HEK293 (cell line): ENCODE measurements at regions not wholly inside any gene's neighbourhood (a gene's known extent, or its start where the extent isn't known, plus 50 kb on each side); places are given as distances from the start of the nearest gene placed in this dataset.

Experiments
- CTCF ChIA-PET: fragments of 350-600 bp; formaldehyde crosslinking; extraction: SDS; loops from one replicate; lab custom pipeline; 2021; ENCODE audit warnings: antibody characterized with exemption; lab: Yijun Ruan, JAX
- POLR2A ChIA-PET: fragments of 300-600 bp; formaldehyde crosslinking; extraction: SDS; loops from one replicate; lab custom pipeline; 2020; ENCODE audit warnings: antibody characterized with exemption, inconsistent platforms; lab: Yijun Ruan, JAX
- H3K27ac ChIP-seq: fragments of 200-500 bp; sonication (Bioruptor generic); 2 replicates; pipeline ENCODE4 v1.5.1; 2014; ENCODE audit warnings: low read depth, low read length, control low read depth, inconsistent platforms; ENCODE audit errors: extremely low read depth
- H3K36me3 ChIP-seq, 2 experiments: fragments of 200-500 bp in 1 of 2; sonication (Bioruptor generic) in 1 of 2; 1 replicate in 1 of 2; 2 replicates in 1 of 2; pipeline ENCODE4 v1.5.1; 2014 to 2017; ENCODE audit warnings: inconsistent platforms in 2 of 2, low read length in 2 of 2; ENCODE audit not compliant: control insufficient read depth in 2 of 2, insufficient read depth in 1 of 2
- H3K4me1 ChIP-seq: fragments of 200-500 bp; sonication (Bioruptor generic); 2 replicates; pipeline ENCODE4 v1.5.1; 2014; ENCODE audit warnings: mild to moderate bottlenecking, low read length, inconsistent platforms; ENCODE audit not compliant: control insufficient read depth, insufficient read depth
- H3K4me3 ChIP-seq: 2 replicates; pipeline ENCODE4 v1.5.1; 2011; ENCODE audit warnings: low read depth, mild to moderate bottlenecking, control low read depth, low read length, moderate library complexity
- H3K9me3 ChIP-seq: fragments of 200-500 bp; sonication (Bioruptor generic); 2 replicates; pipeline ENCODE4 v1.5.1; 2014; ENCODE audit warnings: low read depth, low read length, inconsistent platforms; ENCODE audit not compliant: control insufficient read depth, insufficient read depth
- BCL11B ChIP-seq: fragments of 450-650 bp; formaldehyde crosslinking; IDR thresholded peaks from 2 replicates; pipeline ENCODE4 v1.5.1; 2016; ENCODE audit warnings: low read depth, missing biosample characterization, missing genetic modification characterization
- KLF1 ChIP-seq: fragments of 450-650 bp; formaldehyde crosslinking; IDR thresholded peaks from 2 replicates; pipeline ENCODE4 v1.5.1; 2016; ENCODE audit warnings: missing biosample characterization, missing genetic modification characterization
- KLF8 ChIP-seq: fragments of 450-650 bp; formaldehyde crosslinking; IDR thresholded peaks from 2 replicates; pipeline ENCODE4 v1.5.1; 2016; ENCODE audit warnings: missing biosample characterization, missing genetic modification characterization
- PRDM4 ChIP-seq: fragments of 450-650 bp; formaldehyde crosslinking; IDR thresholded peaks from 2 replicates; pipeline ENCODE4 v1.5.1; 2017; ENCODE audit warnings: missing biosample characterization, missing genetic modification characterization
- SALL2 ChIP-seq: fragments of 450-650 bp; formaldehyde crosslinking; IDR thresholded peaks from 2 replicates; pipeline ENCODE4 v1.5.0; 2017; ENCODE audit warnings: missing biosample characterization, mild to moderate bottlenecking, missing genetic modification characterization, borderline replicate concordance
- SP2 ChIP-seq: fragments of 450-650 bp; formaldehyde crosslinking; IDR thresholded peaks from 2 replicates; pipeline ENCODE4 v1.5.1; 2016; ENCODE audit warnings: missing biosample characterization, missing genetic modification characterization
- YY2 ChIP-seq: fragments of 450-650 bp; formaldehyde crosslinking; IDR thresholded peaks from 2 replicates; pipeline ENCODE4 v1.5.1; 2016; ENCODE audit warnings: missing biosample characterization, missing genetic modification characterization
- ZBTB1 ChIP-seq: fragments of 450-650 bp; formaldehyde crosslinking; IDR thresholded peaks from 2 replicates; pipeline ENCODE4 v1.5.1; 2016; ENCODE audit warnings: missing biosample characterization, missing genetic modification characterization
- ZBTB17 ChIP-seq: fragments of 450-650 bp; formaldehyde crosslinking; IDR thresholded peaks from 2 replicates; pipeline ENCODE4 v1.5.1; 2016; ENCODE audit warnings: missing biosample characterization, missing genetic modification characterization
- ZEB2 ChIP-seq: fragments of 450-650 bp; formaldehyde crosslinking; IDR thresholded peaks from 2 replicates; pipeline ENCODE4 v1.5.1; 2016; ENCODE audit warnings: missing biosample characterization, missing genetic modification characterization
- ZNF10 ChIP-seq: fragments of 450-650 bp; formaldehyde crosslinking; IDR thresholded peaks from 2 replicates; pipeline ENCODE4 v1.5.1; 2017; ENCODE audit warnings: missing biosample characterization, missing genetic modification characterization
- ZNF16 ChIP-seq: fragments of 450-650 bp; formaldehyde crosslinking; IDR thresholded peaks from 2 replicates; pipeline ENCODE4 v1.5.1; 2016; ENCODE audit warnings: low read depth, missing biosample characterization, missing genetic modification characterization
- ZNF18 ChIP-seq: fragments of 450-650 bp; formaldehyde crosslinking; IDR thresholded peaks from 2 replicates; pipeline ENCODE4 v1.5.1; 2016; ENCODE audit warnings: missing biosample characterization, missing genetic modification characterization
- ZNF223 ChIP-seq: fragments of 450-650 bp; formaldehyde crosslinking; IDR thresholded peaks from 2 replicates; pipeline ENCODE4 v1.5.1; 2016; ENCODE audit warnings: missing biosample characterization, missing genetic modification characterization
- ZNF324 ChIP-seq: fragments of 450-650 bp; formaldehyde crosslinking; IDR thresholded peaks from 2 replicates; pipeline ENCODE4 v1.5.1; 2016; ENCODE audit warnings: missing biosample characterization, missing genetic modification characterization
- ZNF514 ChIP-seq: fragments of 450-650 bp; formaldehyde crosslinking; IDR thresholded peaks from 2 replicates; pipeline ENCODE4 v1.5.1; 2016; ENCODE audit warnings: missing biosample characterization, missing genetic modification characterization
- ZNF621 ChIP-seq: fragments of 450-650 bp; formaldehyde crosslinking; IDR thresholded peaks from 2 replicates; pipeline ENCODE4 v1.5.1; 2017; ENCODE audit warnings: missing biosample characterization, missing genetic modification characterization
- ZNF626 ChIP-seq: fragments of 450-650 bp; sonication (Bioruptor Pico); formaldehyde crosslinking; IDR thresholded peaks from 2 replicates; pipeline ENCODE4 v1.5.1; 2018; ENCODE audit warnings: missing biosample characterization, missing genetic modification characterization, inconsistent platforms
- ZNF654 ChIP-seq: fragments of 450-650 bp; formaldehyde crosslinking; IDR thresholded peaks from 2 replicates; pipeline ENCODE4 v1.5.1; 2016; ENCODE audit warnings: low read depth, missing biosample characterization, missing genetic modification characterization
- ZNF670 ChIP-seq: fragments of 450-650 bp; formaldehyde crosslinking; IDR thresholded peaks from 2 replicates; pipeline ENCODE4 v1.5.1; 2016; ENCODE audit warnings: missing biosample characterization, missing genetic modification characterization, low read depth
- ZSCAN16 ChIP-seq: fragments of 450-650 bp; formaldehyde crosslinking; IDR thresholded peaks from 2 replicates; pipeline ENCODE4 v1.5.1; 2016; ENCODE audit warnings: missing biosample characterization, missing genetic modification characterization
- ZSCAN4 ChIP-seq: fragments of 450-650 bp; formaldehyde crosslinking; IDR thresholded peaks from 2 replicates; pipeline ENCODE4 v1.5.1; 2017; ENCODE audit warnings: missing biosample characterization, missing genetic modification characterization
- TF ChIP-seq, protein P1 (sequence below): fragments of 450-650 bp; formaldehyde crosslinking; conservative IDR thresholded peaks from 2 replicates; pipeline ENCODE4 v1.5.1; 2016; ENCODE audit warnings: low read depth, missing biosample characterization, missing genetic modification characterization
- TF ChIP-seq, protein P2 (sequence below): fragments of 450-650 bp; formaldehyde crosslinking; conservative IDR thresholded peaks from 2 replicates; pipeline ENCODE4 v1.5.1; 2016; ENCODE audit warnings: low read depth, missing biosample characterization, missing genetic modification characterization

- H3K27ac ChIP-seq = no peak overlapping the region
- H3K4me1 ChIP-seq = no peaks in the 10 kb centered on the region
- TF ChIP-seq KLF1 (tag by site-specific recombination) (no peak), ZNF654 (no peak), ZNF626 (tag by site-specific recombination) (no peak), ZNF10 (tag by site-specific recombination) (no peak), ZNF16 (tag by site-specific recombination) (no peak), ZNF670 (no peak), ZNF324 (tag by site-specific recombination) (no peak), ZBTB1 (tag by site-specific recombination) (no peak), ZNF18 (tag by site-specific recombination) (no peak), ZBTB17 (tag by site-specific recombination) (no peak), ZSCAN16 (tag by site-specific recombination) (no peak), KLF8 (no peak), BCL11B (tag by site-specific recombination) (no peak), ZNF514 (tag by site-specific recombination) (no peak), ZNF223 (no peak)
- TF ChIP-seq, protein P1, sequence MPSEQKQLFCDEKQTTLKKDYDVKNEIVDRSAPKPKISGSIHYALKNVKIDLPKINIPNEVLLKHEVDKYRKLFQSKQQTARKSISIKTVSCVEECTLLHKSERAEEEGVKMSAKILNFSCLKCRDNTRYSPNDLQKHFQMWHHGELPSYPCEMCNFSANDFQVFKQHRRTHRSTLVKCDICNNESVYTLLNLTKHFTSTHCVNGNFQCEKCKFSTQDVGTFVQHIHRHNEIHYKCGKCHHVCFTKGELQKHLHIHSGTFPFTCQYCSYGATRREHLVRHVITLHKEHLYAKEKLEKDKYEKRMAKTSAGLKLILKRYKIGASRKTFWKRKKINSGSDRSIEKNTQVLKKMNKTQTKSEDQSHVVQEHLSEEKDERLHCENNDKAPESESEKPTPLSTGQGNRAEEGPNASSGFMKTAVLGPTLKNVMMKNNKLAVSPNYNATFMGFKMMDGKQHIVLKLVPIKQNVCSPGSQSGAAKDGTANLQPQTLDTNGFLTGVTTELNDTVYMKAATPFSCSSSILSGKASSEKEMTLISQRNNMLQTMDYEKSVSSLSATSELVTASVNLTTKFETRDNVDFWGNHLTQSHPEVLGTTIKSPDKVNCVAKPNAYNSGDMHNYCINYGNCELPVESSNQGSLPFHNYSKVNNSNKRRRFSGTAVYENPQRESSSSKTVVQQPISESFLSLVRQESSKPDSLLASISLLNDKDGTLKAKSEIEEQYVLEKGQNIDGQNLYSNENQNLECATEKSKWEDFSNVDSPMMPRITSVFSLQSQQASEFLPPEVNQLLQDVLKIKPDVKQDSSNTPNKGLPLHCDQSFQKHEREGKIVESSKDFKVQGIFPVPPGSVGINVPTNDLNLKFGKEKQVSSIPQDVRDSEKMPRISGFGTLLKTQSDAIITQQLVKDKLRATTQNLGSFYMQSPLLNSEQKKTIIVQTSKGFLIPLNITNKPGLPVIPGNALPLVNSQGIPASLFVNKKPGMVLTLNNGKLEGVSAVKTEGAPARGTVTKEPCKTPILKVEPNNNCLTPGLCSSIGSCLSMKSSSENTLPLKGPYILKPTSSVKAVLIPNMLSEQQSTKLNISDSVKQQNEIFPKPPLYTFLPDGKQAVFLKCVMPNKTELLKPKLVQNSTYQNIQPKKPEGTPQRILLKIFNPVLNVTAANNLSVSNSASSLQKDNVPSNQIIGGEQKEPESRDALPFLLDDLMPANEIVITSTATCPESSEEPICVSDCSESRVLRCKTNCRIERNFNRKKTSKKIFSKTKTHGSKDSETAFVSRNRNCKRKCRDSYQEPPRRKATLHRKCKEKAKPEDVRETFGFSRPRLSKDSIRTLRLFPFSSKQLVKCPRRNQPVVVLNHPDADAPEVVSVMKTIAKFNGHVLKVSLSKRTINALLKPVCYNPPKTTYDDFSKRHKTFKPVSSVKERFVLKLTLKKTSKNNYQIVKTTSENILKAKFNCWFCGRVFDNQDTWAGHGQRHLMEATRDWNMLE = no peak
- TF ChIP-seq, protein P2, sequence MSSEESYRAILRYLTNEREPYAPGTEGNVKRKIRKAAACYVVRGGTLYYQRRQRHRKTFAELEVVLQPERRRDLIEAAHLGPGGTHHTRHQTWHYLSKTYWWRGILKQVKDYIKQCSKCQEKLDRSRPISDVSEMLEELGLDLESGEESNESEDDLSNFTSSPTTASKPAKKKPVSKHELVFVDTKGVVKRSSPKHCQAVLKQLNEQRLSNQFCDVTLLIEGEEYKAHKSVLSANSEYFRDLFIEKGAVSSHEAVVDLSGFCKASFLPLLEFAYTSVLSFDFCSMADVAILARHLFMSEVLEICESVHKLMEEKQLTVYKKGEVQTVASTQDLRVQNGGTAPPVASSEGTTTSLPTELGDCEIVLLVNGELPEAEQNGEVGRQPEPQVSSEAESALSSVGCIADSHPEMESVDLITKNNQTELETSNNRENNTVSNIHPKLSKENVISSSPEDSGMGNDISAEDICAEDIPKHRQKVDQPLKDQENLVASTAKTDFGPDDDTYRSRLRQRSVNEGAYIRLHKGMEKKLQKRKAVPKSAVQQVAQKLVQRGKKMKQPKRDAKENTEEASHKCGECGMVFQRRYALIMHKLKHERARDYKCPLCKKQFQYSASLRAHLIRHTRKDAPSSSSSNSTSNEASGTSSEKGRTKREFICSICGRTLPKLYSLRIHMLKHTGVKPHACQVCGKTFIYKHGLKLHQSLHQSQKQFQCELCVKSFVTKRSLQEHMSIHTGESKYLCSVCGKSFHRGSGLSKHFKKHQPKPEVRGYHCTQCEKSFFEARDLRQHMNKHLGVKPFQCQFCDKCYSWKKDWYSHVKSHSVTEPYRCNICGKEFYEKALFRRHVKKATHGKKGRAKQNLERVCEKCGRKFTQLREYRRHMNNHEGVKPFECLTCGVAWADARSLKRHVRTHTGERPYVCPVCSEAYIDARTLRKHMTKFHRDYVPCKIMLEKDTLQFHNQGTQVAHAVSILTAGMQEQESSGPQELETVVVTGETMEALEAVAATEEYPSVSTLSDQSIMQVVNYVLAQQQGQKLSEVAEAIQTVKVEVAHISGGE (tag by site-specific recombination) = no peak
- H3K9me3 ChIP-seq = no peaks in the 10 kb centered on the region; the same call in 1 of the 2 replicates
- CTCF ChIA-PET = no interaction called here
- POLR2A ChIA-PET = no interaction called here
- H3K4me3 ChIP-seq = no peak overlapping the region
- H3K36me3 ChIP-seq = no peaks in the 10 kb centered on the region
Observed at GRCh38 chrX:128165884-128166408, 113.7 kb upstream of the ACTRT1 start.

GRCh38 chrX:128156204-128156603 lies 104.0 kb upstream of the ACTRT1 start:
- CTCF ChIA-PET = no interaction called here
- no peaks in the 10 kb centered on the region for H3K36me3 ChIP-seq
- no peaks in the 10 kb centered on the region; the same call in none of the 2 replicates for H3K9me3 ChIP-seq
- H3K27ac ChIP-seq = no peak overlapping the region
- no peak overlapping the region for H3K4me3 ChIP-seq
- POLR2A ChIA-PET = no interaction called here
- no peaks in the 10 kb centered on the region for H3K4me1 ChIP-seq
- TF ChIP-seq ZNF514 (tag by site-specific recombination) = no peak
- TF ChIP-seq ZSCAN4 (tag by site-specific recombination) = no peak
- TF ChIP-seq PRDM4 (tag by site-specific recombination) = no peak
- no peak for TF ChIP-seq ZEB2 (tag by site-specific recombination)
- no peak for TF ChIP-seq SALL2 (tag by site-specific recombination)
- TF ChIP-seq ZNF621 (tag by site-specific recombination) = no peak
- TF ChIP-seq YY2 (tag by site-specific recombination) = no peak
- no peak for TF ChIP-seq SP2 (tag by site-specific recombination)
